Stimulated activated CD8-positive, alpha-beta memory T cell treated with anti-CD3 and anti-CD28 coated beads, Interleukin-12 subunit alpha, Interleukin-12 subunit beta, amount 100 ng/mL, for 24 hours (primary cell): ENCODE measurements at regions not wholly inside any gene's neighbourhood (a gene's known extent, or its start where the extent isn't known, plus 50 kb on each side); places are given as distances from the start of the nearest gene placed in this dataset.

Source experiments
- DNase-seq: peaks from one replicate; pipeline ENCODE4 v3.0.0-alpha.2; 2020; ENCODE audit errors: extremely low read depth

DNA sequence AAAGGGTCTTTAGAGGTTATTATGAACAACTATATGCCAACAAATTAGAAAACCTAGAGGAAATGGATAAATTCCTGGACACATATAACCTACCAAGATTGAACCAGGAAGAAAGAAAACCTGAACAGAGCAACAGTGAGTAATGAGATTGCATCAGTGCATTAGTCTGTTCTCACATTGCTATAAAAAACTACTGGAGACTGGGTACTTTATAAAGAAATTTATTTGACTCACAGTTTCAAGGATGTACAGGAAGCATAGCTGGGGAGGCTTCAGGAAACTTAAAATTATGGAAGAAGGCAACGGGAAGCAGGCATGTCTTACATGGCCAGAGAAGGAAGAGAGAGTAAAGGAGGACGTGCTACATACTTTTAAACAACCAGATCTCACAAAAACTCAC, 70.8 kb upstream of the GNAZ start:
- DNase-seq, result no peak

DNA sequence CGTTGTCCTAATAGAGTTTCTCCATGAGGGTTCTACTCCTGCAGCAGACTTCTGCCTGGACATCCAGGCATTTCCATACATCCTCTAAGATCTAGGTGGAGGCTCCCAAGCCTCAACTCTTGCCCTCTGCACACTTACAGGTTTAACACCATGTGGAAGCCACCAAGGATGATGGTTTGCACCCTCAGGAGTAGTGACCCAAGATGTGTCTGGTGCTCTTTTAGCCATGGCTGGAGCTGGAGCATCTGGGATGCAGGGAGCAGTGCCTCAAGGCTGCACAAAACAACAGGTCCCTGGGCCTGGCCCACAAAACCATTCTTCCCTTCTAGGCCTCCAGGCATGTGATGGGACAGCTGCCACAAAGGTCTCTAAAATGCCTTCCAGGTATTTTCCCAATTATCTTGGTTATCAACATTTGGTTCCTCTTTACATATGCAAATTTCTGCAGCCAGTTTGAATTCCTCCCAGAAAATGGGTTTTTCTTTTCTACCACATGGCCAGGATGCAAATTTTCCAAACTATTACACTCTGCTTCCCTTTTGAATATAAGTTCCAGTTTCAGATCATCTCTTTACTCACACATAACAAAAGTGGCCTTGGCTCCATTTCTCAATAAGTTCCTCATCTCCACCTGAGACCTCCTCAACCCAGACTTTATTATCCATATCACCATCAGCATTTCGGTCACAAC, 69.5 kb upstream of the GNAZ start:
- DNase-seq, result no peak

DNA sequence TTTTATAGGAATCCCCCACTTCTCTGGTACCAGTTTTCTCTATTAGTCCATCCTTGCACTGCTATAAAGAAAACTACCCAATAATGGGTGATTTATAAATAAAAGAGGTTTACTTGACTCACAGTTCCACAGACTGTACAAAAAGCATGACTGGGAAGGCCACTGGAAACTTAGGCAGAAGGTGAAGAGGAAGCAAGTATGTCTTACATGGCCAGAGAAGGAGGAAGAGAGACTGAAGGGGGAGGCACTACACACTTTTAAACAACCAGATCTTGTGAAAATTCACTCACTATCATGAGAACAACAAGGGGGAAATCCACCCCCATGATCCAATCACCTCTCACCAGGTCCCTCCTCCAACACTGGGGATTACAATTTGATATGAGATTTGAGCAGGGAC, 68.9 kb upstream of the GNAZ start:
- no peak for DNase-seq

DNA sequence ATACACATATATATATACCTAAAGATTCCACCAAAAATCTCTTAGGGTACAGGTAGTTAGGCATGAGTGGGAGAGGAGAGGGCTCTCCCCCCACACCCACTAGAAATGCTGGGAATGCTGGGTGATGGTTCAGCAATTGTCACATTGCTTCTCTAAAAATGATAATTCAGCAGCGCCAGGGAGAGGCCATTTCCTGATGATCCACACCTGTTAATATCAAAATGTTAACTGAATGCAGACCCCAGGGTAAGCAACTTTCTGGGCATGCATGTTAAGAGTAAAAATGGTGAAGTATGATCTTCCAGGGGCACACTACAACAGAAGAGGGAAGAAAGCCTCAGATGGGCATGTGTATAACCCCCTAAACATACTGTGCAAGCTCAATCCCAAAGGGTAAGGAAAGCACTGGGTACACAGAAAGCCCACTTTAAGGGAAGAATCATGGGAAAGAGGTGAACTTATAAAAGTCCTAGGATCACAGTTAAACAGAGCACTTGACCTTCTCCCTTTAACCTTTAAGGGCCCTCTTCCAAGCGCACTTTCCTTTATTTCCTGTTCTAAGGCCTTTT, 67.6 kb upstream of the GNAZ start:
- no peak for DNase-seq

DNA sequence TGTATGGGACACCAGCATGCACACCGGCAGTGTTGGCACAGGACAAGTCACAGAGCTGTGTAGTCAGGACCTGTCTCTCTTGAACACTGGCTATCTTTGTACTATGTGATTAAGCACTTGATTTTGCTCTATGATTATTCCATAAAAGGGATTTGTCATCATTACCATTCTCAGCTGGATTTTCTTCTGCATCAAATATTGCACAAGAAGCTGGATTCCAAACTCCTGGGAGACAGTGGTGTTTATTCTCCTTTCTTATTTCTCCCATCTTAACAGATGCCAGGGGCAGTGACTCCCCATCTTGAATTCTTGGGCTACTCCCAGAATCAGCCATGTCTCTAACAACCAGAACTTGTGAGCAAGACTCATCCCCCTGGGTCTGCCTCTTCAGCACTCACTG, 62.5 kb upstream of the GNAZ start:
- no peak for DNase-seq

DNA sequence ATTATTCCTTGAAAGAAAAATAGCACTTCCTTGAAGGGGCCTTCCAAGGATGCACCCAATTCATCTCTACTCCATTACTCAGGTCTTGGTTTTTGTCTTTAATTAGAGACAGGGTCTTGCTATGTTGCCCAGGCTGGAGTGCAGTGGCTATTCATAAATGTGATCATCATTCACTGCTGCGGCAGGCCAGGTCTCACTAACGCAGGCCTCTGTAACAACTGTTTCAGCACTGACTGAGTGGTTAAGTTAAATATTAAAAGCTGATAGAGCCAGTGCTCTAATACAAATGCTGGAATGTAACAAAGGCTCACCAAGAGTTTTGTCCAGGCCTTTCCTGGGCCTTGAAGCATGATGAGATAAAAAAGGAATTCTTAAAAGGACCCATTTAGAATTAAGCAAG, 61.4 kb upstream of the GNAZ start:
- DNase-seq, result no peak
